Hepatocyte (in vitro differentiated cells): ENCODE measurements at regions not wholly inside any gene's neighbourhood (a gene's known extent, or its start where the extent isn't known, plus 50 kb on each side); places are given as distances from the start of the nearest gene placed in this dataset.

Source experiments
- DNase-seq: peaks from one replicate; pipeline ENCODE4 v3.0.0-alpha.2; 2016; ENCODE audit warnings: low spot score
- H2AFZ ChIP-seq: fragments of 200-600 bp; sonication (generic); 2 replicates; pipeline ENCODE4 v1.6.0; 2016; ENCODE audit warnings: antibody characterized with exemption, mild to moderate bottlenecking
- H3K27ac ChIP-seq: fragments of 200-600 bp; sonication (generic); 2 replicates; pipeline ENCODE4 v1.5.1; 2016; ENCODE audit warnings: mild to moderate bottlenecking
- H3K27me3 ChIP-seq: fragments of 200-600 bp; sonication (generic); 2 replicates; pipeline ENCODE4 v1.6.1; 2016
- H3K36me3 ChIP-seq: fragments of 200-600 bp; sonication (generic); replicated peaks from 2 replicates; pipeline ENCODE4 v1.5.1; 2016; ENCODE audit warnings: low read depth; ENCODE audit not compliant: insufficient read depth
- H3K4me1 ChIP-seq: fragments of 200-600 bp; sonication (generic); 2 replicates; pipeline ENCODE4 v1.5.1; 2016; ENCODE audit warnings: mild to moderate bottlenecking, moderate library complexity; ENCODE audit not compliant: insufficient read depth
- H3K4me2 ChIP-seq: fragments of 200-600 bp; sonication (generic); 2 replicates; pipeline ENCODE4 v1.6.0; 2016
- H3K4me3 ChIP-seq: fragments of 200-600 bp; sonication (generic); 2 replicates; pipeline ENCODE4 v1.5.1; 2016; ENCODE audit warnings: mild to moderate bottlenecking
- H3K79me2 ChIP-seq: fragments of 200-600 bp; sonication (generic); 2 replicates; pipeline ENCODE4 v1.6.0; 2017; ENCODE audit warnings: mild to moderate bottlenecking
- H3K9me2 ChIP-seq: fragments of 200-600 bp; sonication (generic); replicated peaks from 2 replicates; pipeline ENCODE4 v1.6.0; 2017; ENCODE audit warnings: mild to moderate bottlenecking; ENCODE audit not compliant: insufficient read depth
- H3K9me3 ChIP-seq: fragments of 200-600 bp; sonication (generic); 2 replicates; pipeline ENCODE4 v1.5.1; 2016; ENCODE audit warnings: low read depth, mild to moderate bottlenecking
- H4K20me1 ChIP-seq: fragments of 200-600 bp; sonication (generic); 2 replicates; pipeline ENCODE4 v1.6.0; 2016; ENCODE audit warnings: mild to moderate bottlenecking; ENCODE audit not compliant: insufficient read depth, poor library complexity, severe bottlenecking
- EZH2 ChIP-seq: fragments of 200-600 bp; sonication (generic); IDR thresholded peaks from 2 replicates; pipeline ENCODE4 v1.6.1; 2016; ENCODE audit warnings: antibody characterized with exemption, mild to moderate bottlenecking, borderline replicate concordance
- EZH2phosphoT487 ChIP-seq: fragments of 200-600 bp; sonication (generic); IDR thresholded peaks from one replicate; pipeline ENCODE4 v1.6.1; 2018; ENCODE audit warnings: antibody characterized with exemption, mild to moderate bottlenecking, low read depth, moderate library complexity; ENCODE audit not compliant: unreplicated experiment, severe bottlenecking
- WGBS: methylation state at CpG from one replicate; pipeline ENCODE4 v1.1.6; 2016; ENCODE audit warnings: low lambda C conversion rate; ENCODE audit errors: missing lambda C conversion rate; 5-methylcytosine and 5-hydroxymethylcytosine counted together
- TF ChIP-seq, protein P1 (sequence below): fragments of 200-600 bp; sonication (generic); IDR thresholded peaks from 2 replicates; pipeline ENCODE4 v1.5.1; 2016; ENCODE audit warnings: antibody characterized with exemption, mild to moderate bottlenecking; ENCODE audit not compliant: poor library complexity

DNA sequence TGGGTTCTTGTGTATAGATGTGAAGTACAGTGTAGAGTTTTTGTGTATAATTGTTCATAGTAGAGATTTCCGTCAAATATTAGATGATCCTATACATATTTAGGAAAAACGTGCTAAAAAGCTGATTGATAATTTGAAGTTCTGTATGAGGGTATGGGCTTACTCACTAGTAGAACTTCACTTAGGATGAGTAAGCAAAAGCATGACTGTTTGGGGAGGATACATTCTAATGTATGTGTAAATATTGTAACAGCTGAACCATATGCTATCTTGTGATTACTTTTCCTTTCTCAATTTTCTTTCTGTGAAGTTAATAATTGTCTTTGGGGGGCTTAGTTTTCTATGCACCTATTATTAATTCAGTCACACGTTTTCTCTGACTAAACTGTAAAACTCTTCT, 53.2 kb upstream of the PDK4 start:
- WGBS: 60% methylated on average over 3 of the region's 3 CpGs
- H3K4me1 ChIP-seq: no peaks in the 10 kb centered on the region
- no peak overlapping the region for H3K4me2 ChIP-seq

DNA sequence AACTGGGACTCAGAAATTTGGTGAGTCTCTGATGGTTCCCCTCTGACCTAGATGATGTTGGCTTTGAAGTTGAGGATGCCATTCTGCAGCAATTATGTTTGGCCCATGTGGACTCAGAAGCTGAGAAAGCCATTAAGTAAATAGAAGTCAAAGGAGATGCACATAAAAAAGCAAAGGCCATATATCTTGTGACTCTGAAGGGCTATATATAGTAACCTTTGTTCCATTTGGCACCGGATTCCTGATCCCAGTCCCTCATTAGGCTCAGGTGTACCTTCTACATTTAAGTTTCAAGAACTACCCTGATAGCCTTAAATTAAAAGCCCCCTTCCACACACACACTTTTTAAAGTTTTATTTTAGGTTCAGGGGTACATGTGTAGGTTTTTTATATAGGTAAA, 50.0 kb upstream of the PDK4 start:
- H3K9me2 ChIP-seq: no peaks in the 10 kb centered on the region
- TF ChIP-seq, protein P1, sequence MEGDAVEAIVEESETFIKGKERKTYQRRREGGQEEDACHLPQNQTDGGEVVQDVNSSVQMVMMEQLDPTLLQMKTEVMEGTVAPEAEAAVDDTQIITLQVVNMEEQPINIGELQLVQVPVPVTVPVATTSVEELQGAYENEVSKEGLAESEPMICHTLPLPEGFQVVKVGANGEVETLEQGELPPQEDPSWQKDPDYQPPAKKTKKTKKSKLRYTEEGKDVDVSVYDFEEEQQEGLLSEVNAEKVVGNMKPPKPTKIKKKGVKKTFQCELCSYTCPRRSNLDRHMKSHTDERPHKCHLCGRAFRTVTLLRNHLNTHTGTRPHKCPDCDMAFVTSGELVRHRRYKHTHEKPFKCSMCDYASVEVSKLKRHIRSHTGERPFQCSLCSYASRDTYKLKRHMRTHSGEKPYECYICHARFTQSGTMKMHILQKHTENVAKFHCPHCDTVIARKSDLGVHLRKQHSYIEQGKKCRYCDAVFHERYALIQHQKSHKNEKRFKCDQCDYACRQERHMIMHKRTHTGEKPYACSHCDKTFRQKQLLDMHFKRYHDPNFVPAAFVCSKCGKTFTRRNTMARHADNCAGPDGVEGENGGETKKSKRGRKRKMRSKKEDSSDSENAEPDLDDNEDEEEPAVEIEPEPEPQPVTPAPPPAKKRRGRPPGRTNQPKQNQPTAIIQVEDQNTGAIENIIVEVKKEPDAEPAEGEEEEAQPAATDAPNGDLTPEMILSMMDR: no peak
- TF ChIP-seq EZH2phosphoT487 (no peak), EZH2 (no peak)
- no peak overlapping the region for H3K4me3 ChIP-seq
- no peaks in the 10 kb centered on the region for H3K4me1 ChIP-seq
- H4K20me1 ChIP-seq: no peaks in the 10 kb centered on the region
- no peaks in the 10 kb centered on the region for H3K79me2 ChIP-seq
- DNase-seq: peak; percentile 31
- no peaks in the 10 kb centered on the region for H3K36me3 ChIP-seq
- no peaks in the 10 kb centered on the region for H3K9me3 ChIP-seq
- H3K27me3 ChIP-seq: no peaks in the 10 kb centered on the region
- no peak overlapping the region for H2AFZ ChIP-seq
- H3K4me2 ChIP-seq: no peak overlapping the region
- peak overlapping the region; percentile 52 for H3K27ac ChIP-seq
- WGBS: 42% methylated on average over 1 of the region's 1 CpG

More for the DNA sequence above, 53.2 kb upstream of the PDK4 start:
- Histone ChIP-seq H3K36me3 (no peaks in the 10 kb centered on the region), H3K27ac (no peak overlapping the region), H3K9me3 (no peaks in the 10 kb centered on the region), H3K4me3 (no peak overlapping the region), H3K27me3 (no peaks in the 10 kb centered on the region), H4K20me1 (no peaks in the 10 kb centered on the region), H2AFZ (no peak overlapping the region), H3K9me2 (no peaks in the 10 kb centered on the region), H3K79me2 (no peaks in the 10 kb centered on the region)
- TF ChIP-seq EZH2: no peak
- TF ChIP-seq, protein P1: no peak
- no peak for TF ChIP-seq EZH2phosphoT487
- DNase-seq: no peak
